SK-N-SH treated with all-trans-retinoic acid at 6 μM for 48 hours (cell line): ENCODE measurements at regions not wholly inside any gene's neighbourhood (a gene's known extent, or its start where the extent isn't known, plus 50 kb on each side); places are given as distances from the start of the nearest gene placed in this dataset.

ENCODE experiments used
- ARNTL ChIP-seq: fragments of 450-650 bp; formaldehyde crosslinking; IDR thresholded peaks from 2 replicates; pipeline ENCODE4 v1.5.0; 2020; ENCODE audit warnings: low read depth, mild to moderate bottlenecking, moderate library complexity, borderline replicate concordance
- BACH2 ChIP-seq: fragments of 250-450 bp; sonication (Bioruptor Pico); IDR thresholded peaks from 2 replicates; pipeline ENCODE4 v1.9.0; 2021; ENCODE audit warnings: mild to moderate bottlenecking, borderline replicate concordance
- OSR1 ChIP-seq: fragments of 250-450 bp; sonication (Bioruptor Pico); IDR thresholded peaks from 2 replicates; pipeline ENCODE4 v1.8.0; 2022; ENCODE audit warnings: moderate library complexity, mild to moderate bottlenecking, inconsistent platforms
- RARB ChIP-seq: fragments of 250-450 bp; sonication (Bioruptor Pico); IDR thresholded peaks from 2 replicates; pipeline ENCODE4 v1.8.0; 2021; ENCODE audit warnings: mild to moderate bottlenecking, moderate library complexity
- ZC3H10 ChIP-seq: fragments of 250-450 bp; sonication (Bioruptor Pico); IDR thresholded peaks from 2 replicates; pipeline ENCODE4 v1.5.1; 2021; ENCODE audit warnings: mild to moderate bottlenecking, moderate library complexity
- ZFP30 ChIP-seq: fragments of 450-650 bp; formaldehyde crosslinking; IDR thresholded peaks from 2 replicates; pipeline ENCODE4 v1.5.0; 2022; ENCODE audit warnings: mild to moderate bottlenecking, moderate library complexity
- ZNF565 ChIP-seq: fragments of 450-650 bp; formaldehyde crosslinking; conservative IDR thresholded peaks from 2 replicates; pipeline ENCODE4 v1.5.0; 2020; ENCODE audit warnings: low read depth, mild to moderate bottlenecking, moderate library complexity
- TF ChIP-seq, protein P1 (sequence below): fragments of 250-450 bp; sonication (Bioruptor Pico); IDR thresholded peaks from 2 replicates; pipeline ENCODE4 v1.5.1; 2021; ENCODE audit warnings: mild to moderate bottlenecking, moderate library complexity
- TF ChIP-seq, protein P2 (sequence below): fragments of 250-450 bp; sonication (Bioruptor Pico); IDR thresholded peaks from 2 replicates; pipeline ENCODE4 v1.5.1; 2020; ENCODE audit warnings: low read depth, mild to moderate bottlenecking, moderate library complexity

DNA sequence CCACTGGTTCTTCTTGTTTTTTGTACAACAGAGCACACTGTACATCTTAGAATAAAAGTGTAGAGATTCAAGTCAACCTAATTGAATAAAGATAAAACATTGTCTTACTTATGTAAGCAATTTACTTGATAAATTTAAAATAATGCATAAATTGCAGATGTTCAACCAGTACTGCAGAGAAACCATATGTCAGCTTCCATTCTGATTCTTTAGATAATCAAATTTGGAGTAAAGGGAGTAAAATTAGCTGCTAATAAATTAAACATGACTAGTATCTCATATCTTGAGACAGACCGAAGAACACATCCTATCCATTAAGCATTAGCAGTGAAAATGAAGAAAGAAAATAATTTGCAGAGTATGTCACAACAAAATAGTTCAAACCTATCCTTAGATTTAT lies 261.2 kb downstream of the GASK1B start:
- TF ChIP-seq ARNTL (CRISPR knock-in tag): no peak
- TF ChIP-seq ZC3H10 (CRISPR knock-in tag): no peak
- TF ChIP-seq, protein P1, sequence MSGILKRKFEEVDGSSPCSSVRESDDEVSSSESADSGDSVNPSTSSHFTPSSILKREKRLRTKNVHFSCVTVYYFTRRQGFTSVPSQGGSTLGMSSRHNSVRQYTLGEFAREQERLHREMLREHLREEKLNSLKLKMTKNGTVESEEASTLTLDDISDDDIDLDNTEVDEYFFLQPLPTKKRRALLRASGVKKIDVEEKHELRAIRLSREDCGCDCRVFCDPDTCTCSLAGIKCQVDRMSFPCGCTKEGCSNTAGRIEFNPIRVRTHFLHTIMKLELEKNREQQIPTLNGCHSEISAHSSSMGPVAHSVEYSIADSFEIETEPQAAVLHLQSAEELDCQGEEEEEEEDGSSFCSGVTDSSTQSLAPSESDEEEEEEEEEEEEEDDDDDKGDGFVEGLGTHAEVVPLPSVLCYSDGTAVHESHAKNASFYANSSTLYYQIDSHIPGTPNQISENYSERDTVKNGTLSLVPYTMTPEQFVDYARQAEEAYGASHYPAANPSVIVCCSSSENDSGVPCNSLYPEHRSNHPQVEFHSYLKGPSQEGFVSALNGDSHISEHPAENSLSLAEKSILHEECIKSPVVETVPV (CRISPR knock-in tag): no peak
- TF ChIP-seq ZNF565: no peak
- no peak for TF ChIP-seq RARB (CRISPR knock-in tag)
- TF ChIP-seq, protein P2, sequence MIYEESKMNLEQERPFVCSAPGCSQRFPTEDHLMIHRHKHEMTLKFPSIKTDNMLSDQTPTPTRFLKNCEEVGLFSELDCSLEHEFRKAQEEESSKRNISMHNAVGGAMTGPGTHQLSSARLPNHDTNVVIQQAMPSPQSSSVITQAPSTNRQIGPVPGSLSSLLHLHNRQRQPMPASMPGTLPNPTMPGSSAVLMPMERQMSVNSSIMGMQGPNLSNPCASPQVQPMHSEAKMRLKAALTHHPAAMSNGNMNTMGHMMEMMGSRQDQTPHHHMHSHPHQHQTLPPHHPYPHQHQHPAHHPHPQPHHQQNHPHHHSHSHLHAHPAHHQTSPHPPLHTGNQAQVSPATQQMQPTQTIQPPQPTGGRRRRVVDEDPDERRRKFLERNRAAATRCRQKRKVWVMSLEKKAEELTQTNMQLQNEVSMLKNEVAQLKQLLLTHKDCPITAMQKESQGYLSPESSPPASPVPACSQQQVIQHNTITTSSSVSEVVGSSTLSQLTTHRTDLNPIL: no peak
- TF ChIP-seq ZFP30 (CRISPR knock-in tag): no peak
- no peak for TF ChIP-seq BACH2 (CRISPR knock-in tag)
- TF ChIP-seq OSR1 (CRISPR knock-in tag): no peak
